Activated CD4-positive, alpha-beta T cell treated with anti-CD3 and anti-CD28 coated beads, Interleukin-2, Interleukin-6, amounts not matched to agents 100 ng/mL and 50 ng/mL, durations not matched to agents 16 hours and 8 hours (primary cell): ENCODE measurements at regions not wholly inside any gene's neighbourhood (a gene's known extent, or its start where the extent isn't known, plus 50 kb on each side); places are given as distances from the start of the nearest gene placed in this dataset.

Source experiments
- DNase-seq: peaks from one replicate; pipeline ENCODE4 v3.0.0-alpha.2; 2020

GRCh38 chr2:215528555-215528954 is 92.7 kb upstream of the FN1 start:
- no peak for DNase-seq

- DNase-seq: no peak
Measured at GRCh38 chr2:215527736-215528135, 91.9 kb upstream of the FN1 start.

DNA sequence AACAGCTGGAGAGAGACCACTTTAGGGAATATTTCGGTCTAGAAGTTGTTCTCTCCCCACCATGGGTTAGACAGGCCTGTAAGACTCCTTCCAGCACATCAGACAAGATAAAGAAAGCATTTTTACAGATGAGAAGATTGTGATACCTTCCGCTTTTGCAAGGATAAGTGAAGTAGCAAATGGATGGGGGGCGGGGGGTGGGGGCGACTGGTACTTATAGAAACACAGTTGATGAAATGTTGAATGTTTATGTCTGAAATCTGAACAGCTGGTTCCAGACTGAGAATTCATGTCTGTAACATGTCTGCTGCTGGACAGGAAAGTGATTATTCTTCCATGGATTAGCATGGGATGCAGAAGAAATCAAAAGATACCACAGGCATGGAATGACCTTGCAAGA is 90.5 kb upstream of the FN1 start:
- no peak for DNase-seq

DNA sequence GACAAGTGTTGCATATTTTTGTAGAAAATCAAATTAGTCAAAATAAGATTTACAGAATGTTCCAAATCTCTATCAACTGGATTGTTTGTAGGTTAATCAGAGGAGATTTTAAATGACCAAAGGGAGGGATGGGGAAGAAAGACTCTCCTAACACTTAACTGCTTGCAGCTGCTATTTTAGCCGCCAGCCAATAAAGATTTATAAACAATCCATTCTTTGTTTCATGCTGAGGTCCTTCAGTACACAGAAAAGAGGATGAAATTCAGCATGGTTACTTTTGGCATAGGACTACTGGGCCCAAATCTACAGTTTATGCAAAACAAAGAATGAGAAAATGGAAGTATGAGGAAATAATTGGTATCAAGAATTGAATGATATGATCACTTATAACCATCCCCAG is 86.4 kb upstream of the FN1 start:
- DNase-seq: no peak

DNA sequence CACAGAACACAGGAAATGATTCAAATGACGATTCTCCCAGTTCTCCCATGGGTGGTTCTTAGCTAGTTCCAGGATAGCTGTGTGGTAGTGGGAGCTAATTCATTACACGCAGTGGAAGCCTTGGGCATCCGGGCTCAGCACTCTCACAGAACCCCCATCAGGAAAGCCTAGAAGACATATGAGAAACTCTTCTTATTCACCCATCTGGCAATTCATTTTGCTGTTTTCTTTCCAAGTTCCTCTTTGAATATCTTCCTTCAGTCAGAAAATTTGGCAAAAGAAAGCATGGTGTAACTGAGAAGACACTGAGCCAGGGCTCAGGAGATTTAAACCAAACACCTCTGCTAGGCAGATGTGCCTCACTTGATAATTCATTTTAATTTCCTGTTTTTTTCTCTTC is 85.2 kb upstream of the FN1 start:
- DNase-seq: no peak

DNA sequence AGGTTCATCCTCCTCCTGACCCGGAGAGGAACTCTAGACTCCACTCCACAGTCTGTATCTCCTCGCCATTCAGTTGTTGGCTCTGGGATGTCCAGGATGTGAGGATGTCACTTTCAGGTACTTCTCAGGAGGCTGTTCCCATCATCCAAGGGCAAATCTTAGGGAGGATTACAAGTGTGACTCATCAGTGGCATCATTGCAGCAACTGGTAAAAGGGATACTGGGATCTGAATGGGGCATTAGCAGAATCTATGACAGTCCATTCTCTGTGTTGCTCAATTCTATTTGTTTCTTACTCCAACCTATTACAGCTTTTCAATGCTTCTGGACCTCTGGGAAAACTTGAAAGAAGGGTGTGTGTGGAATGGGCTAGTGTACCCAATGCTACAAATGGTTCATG is 81.5 kb upstream of the FN1 start:
- no peak for DNase-seq

- DNase-seq: no peak
Measured at GRCh38 chr2:215514516-215514915, 78.6 kb upstream of the FN1 start.

DNA sequence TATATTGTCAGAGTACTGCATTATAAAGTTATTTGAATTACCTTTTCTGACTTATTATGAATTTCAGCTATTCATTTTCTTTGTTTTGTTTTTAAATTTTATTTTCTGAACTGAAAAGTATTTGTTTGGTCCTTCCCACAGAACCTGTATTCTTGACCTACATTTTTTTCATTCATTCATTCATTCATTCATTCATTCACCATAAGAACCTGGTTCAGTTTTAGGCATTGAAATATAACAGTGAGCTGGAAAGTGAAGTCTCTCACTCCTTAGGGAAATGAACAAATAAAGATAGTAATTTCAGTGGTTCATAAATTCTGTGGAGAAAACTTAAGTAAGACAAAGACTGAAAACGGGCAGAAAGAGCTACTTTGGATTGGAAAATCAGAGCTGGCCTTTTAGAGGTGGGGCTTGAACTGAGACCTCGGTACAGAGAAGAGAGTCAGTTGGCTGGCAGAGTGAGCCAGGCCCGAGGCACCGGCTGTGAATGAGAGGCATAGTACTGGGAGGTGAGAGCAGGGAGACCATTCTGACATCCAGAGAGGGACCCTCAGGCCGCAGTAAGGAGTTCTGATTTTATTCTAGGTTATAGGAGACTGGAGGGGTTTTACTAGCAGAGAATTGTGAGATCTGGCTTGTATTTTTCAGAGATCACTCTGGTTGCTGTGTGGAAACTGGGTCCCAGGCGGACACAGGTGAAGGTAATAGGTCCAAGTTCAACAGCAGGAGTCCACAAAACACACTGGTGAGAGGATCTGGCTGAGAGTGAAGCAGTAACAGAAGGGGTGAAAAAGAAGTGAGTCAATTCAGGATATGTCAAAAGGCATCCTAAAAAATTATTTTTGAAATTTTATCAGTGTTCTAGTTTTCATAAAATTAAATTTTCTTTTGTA is 75.8 kb upstream of the FN1 start:
- no peak for DNase-seq

GRCh38 chr2:215507836-215508235 is 72.0 kb upstream of the FN1 start:
- DNase-seq: no peak

- DNase-seq: no peak
Measured at GRCh38 chr2:215507136-215507535, 71.3 kb upstream of the FN1 start.

DNA sequence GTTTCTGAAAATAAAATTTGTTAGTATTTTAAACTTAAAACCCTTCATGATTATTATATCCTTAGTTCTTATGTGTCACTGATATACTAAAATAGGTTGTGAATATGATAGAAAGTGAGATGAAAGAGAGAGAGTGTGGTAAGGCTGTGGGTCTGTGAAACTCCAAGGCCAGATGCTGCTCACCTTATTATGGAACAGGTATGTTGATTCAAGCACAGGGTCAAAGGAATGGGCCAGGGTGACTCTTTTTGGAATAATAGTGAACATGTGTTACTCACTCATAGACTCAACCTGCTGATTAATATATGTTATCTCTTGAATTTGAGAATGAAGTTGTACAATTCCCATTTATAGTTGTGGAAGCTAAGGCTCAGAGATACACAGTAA is 70.7 kb upstream of the FN1 start:
- no peak for DNase-seq

DNA sequence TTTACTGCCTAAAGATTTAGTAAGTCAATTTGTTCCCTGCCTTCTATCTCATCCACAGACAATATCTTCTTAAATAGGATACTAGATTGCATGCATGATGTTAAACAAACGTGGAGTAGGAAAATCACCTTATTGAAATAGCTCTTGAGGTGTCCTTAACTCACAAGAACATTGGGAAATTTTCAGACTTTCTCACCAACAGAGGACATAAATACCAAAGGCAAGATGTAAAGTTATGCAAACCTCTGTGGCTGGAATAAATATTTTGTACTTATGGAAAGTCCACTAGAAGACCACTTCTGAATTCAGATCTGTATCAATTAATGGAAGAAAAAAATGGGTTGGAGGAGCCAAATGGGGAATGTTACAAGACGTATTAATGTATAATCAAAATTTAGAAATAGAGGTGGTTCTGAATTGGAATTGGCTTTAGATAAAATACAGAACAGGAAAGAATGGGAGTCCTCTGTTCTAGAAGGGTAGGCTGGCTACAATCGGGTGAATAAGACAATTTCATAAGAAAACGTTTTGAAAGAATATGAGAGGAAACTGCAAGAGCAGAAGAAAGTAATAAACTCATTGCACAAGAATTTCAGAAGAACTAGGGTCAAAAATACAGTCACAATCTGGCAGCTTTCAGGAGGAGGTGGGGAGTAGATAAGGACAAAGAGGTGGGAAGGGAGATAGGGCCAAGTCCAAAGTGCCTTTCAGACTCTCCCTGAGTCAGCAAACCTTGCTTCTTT is 69.3 kb upstream of the FN1 start:
- DNase-seq: no peak

DNA sequence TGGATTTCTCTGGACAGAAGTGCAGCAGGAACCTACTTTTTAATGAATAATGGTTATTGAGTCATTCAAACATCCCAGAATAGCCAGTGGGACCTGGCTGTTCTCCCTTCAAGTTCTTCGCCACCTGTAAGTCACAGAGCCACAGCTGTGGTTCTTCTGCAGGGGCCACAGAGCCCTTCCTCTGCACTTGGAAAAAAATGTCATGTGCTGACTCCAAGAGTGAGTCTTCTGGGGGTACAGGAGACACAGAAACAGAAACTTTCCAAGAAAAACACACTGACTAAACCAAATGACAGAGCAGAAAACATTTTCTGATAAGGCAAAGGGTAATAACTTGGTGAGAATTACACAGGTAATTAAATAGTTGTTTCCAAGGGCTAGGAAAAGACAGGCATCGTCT is 68.7 kb upstream of the FN1 start:
- DNase-seq: no peak

DNA sequence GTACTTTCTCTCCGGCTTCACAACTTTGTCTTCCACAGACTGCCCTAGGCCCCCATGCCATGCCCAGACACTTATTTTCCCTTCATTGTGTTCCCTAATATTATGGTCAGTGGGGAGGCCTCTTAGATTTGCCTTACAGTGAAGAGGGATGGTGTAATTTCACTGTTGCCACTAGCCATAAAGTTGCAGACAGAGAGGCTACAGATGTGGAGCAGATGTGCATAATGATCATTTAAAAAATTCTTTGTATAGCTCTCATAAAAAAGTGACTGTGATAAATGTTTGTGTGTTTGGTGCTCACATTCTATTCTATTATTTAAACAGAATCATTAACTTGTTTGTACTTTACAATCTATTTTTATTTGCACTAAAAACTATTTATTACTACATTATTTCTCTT is 67.5 kb upstream of the FN1 start:
- DNase-seq: no peak

DNA sequence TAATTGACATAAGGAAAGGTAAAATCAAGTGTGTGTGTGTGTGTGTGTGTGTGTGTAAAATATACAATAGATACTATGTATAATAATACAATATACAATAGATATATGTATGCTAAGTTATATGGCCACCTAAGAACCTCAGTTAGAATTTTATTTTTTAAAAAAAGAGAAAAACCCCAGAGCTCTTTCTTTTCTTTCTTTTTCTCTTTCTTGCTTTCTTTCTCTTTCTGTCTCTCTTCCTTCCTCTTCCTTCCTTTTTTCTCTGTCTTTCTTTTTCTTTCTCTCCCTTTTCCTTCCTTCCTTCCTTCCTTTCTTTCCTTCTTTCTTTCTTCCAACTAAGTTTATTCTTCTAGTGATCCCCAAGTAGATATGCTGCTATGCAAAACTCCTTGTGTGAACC is 64.6 kb upstream of the FN1 start:
- DNase-seq: no peak

DNA sequence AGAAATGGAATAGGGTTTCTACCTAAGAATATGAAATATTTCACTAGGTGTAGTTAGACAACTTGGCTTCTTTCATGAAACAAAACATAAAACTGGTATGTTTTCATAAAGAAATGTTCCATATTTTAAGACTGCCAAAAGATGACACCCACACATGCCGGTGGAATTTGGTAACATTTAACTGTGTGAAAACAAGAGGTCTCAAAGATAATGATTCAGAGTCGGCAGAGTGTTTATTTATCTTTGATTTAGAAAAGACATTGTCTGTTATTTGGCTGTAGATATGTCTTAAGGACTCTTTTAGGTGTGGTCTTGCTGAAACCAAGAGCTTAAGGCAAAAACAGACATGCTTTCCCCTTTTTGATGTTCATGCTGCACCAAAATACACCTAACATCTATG is 63.5 kb upstream of the FN1 start:
- DNase-seq: no peak

DNA sequence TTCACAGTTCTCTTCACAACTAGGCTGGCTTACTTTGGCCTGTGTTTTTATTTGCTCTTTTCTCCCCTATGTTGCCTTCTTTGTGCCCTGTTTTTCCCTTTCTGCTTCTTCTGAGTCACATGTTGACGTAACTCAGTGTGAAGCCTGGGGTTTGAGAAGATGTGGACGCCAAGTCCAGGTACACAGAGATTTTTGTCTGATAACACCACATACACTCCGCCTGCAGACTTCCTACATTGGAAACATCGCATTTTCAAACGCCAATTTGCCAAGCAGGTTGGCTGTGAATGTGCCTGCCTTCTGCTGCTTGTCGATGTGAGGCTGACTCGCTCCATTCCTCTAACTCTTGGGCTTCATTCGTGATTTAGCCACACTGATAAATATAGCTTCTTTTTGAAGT is 62.6 kb upstream of the FN1 start:
- no peak for DNase-seq

DNA sequence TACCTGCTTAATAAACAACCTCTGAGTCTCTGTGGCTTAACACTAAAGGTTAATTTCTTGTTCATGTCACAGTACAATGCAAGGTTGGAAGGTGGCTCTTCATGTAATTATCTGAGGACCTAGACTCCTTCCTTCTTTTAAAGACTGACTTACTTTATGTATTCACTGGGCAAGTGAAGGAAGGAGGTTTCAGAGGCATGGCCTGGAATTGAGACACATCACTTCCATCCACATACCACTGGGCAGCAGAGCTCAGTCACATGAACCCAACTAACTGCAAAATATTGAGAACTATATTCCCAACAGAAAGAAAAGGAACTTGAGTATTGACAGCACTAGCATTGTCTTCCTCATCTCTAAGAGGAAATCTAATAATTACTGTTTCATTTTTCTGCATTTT is 57.5 kb upstream of the FN1 start:
- DNase-seq: no peak

- DNase-seq: no peak
Measured at GRCh38 chr2:215489288-215489848, 53.5 kb upstream of the FN1 start.

- DNase-seq: no peak
Measured at GRCh38 chr2:215487002-215487372, 51.1 kb upstream of the FN1 start.

DNA sequence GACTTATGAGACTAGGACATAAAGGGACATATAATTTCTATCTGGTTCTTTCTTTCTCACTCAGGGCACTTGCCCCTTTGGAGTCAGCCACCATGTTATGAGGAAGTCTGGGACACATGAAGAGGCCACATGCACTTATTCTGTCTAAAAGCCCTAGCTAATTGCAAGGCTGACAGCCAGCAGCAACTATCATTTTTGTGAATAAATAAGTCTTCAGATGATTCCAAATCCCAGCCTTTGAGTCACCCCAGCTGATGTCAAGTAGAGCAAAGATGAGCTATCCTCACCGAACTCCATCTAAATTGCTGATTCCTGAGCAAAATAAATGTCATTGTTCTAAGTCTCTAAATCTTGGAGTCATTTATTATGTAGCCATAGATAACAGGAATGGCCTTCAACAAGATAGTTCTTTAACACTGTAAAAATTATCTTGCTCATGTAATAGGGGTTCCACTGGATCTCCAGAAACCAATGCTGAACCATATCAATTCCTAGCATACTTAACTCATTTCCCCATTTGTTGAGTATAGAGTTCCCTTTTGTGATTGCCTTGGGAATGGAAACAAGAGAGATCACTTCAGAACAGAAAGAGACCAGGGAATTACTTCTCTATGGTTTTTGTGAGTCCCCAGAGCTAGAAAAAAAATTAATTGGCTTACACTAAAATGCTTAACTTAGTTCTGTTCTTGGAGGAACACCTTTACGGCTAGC is 50.6 kb upstream of the FN1 start:
- no peak for DNase-seq
